Calu3 (cell line): ENCODE measurements at regions not wholly inside any gene's neighbourhood (a gene's known extent, or its start where the extent isn't known, plus 50 kb on each side); places are given as distances from the start of the nearest gene placed in this dataset.

Source experiments
- BruUV-seq: library from RNA; stranded (reverse); fragments of 400-500 nt; replicated peaks from 2 replicates; lab custom pipeline; 2021; lab: Mats Ljungman, UMichigan
- CTCF ChIA-PET: fragments of 300-600 bp; sonication (Branson Sonifier 250); formaldehyde crosslinking; loops from one replicate; lab custom pipeline; 2022; ENCODE audit warnings: antibody characterized with exemption; lab: Charles Lee
- DNase-seq: peaks from one replicate; pipeline ENCODE4 v3.0.0; 2022
- H3K27ac Mint-ChIP-seq: one replicate; pipeline ENCODE4 v1.8.0; 2022; ENCODE audit warnings: mixed read lengths; ENCODE audit not compliant: unreplicated experiment
- H3K27me3 Mint-ChIP-seq: one replicate; pipeline ENCODE4 v1.8.0; 2022; ENCODE audit warnings: mixed read lengths; ENCODE audit not compliant: unreplicated experiment
- H3K36me3 Mint-ChIP-seq: one replicate; pipeline ENCODE4 v1.8.0; 2022; ENCODE audit warnings: mild to moderate bottlenecking, moderate library complexity, mixed read lengths; ENCODE audit not compliant: insufficient read depth, unreplicated experiment
- H3K4me1 Mint-ChIP-seq: one replicate; pipeline ENCODE4 v1.8.0; 2022; ENCODE audit warnings: mild to moderate bottlenecking, low read depth, mixed read lengths; ENCODE audit not compliant: unreplicated experiment
- H3K4me3 Mint-ChIP-seq: one replicate; pipeline ENCODE4 v1.8.0; 2022; ENCODE audit warnings: mild to moderate bottlenecking, low read depth, moderate library complexity, mixed read lengths; ENCODE audit not compliant: unreplicated experiment
- H3K9me3 Mint-ChIP-seq: one replicate; pipeline ENCODE4 v1.8.0; 2022; ENCODE audit warnings: low read depth, mixed read lengths; ENCODE audit not compliant: unreplicated experiment
- CTCF ChIP-seq: fragments of 200-600 bp; IDR thresholded peaks from one replicate; pipeline ENCODE4 v1.8.0; 2022; ENCODE audit warnings: antibody characterized with exemption; ENCODE audit not compliant: unreplicated experiment
- intact Hi-C: fragments of 100-400 bp; cut with micrococcal nuclease; formaldehyde crosslinking; loops from one replicate; pipeline ENCODE4 v1.10.0; 2022; ENCODE audit not compliant: unreplicated experiment

GRCh38 chr2:215504547-215504946 is 68.7 kb upstream of the FN1 start:
- peaks cover 5% of the 10 kb centered on the region for H3K36me3 Mint-ChIP-seq
- BruUV-seq = no TSS peak
- no peak overlapping the region for H3K27ac Mint-ChIP-seq
- intact Hi-C loops = no loop called here
- H3K27me3 Mint-ChIP-seq = no peaks in the 10 kb centered on the region
- CTCF ChIA-PET = no interaction called here
- TF ChIP-seq CTCF = no peak
- H3K4me3 Mint-ChIP-seq = peak overlapping the region; percentile 3
- H3K4me1 Mint-ChIP-seq = peaks cover 26% of the 10 kb centered on the region
- no peaks in the 10 kb centered on the region for H3K9me3 Mint-ChIP-seq
- no peak for DNase-seq

GRCh38 chr2:215503381-215503780 is 67.5 kb upstream of the FN1 start:
- no peaks in the 10 kb centered on the region for H3K27me3 Mint-ChIP-seq
- no peak overlapping the region for H3K27ac Mint-ChIP-seq
- no peak for TF ChIP-seq CTCF
- H3K4me1 Mint-ChIP-seq = peaks cover 26% of the 10 kb centered on the region
- no peak for DNase-seq
- H3K36me3 Mint-ChIP-seq = peaks cover 5% of the 10 kb centered on the region
- intact Hi-C loops = no loop called here
- H3K4me3 Mint-ChIP-seq = no peak overlapping the region
- H3K9me3 Mint-ChIP-seq = peaks cover 3% of the 10 kb centered on the region
- no TSS peak for BruUV-seq
- CTCF ChIA-PET = no interaction called here

- Mint-ChIP-seq H3K36me3 (peaks cover 3% of the 10 kb centered on the region), H3K4me3 (no peak overlapping the region), H3K4me1 (peaks cover 9% of the 10 kb centered on the region), H3K27me3 (no peaks in the 10 kb centered on the region), H3K27ac (no peak overlapping the region), H3K9me3 (peaks cover 6% of the 10 kb centered on the region)
- DNase-seq = no peak
- BruUV-seq = no TSS peak
- no peak for TF ChIP-seq CTCF
- intact Hi-C loops = no loop called here
- CTCF ChIA-PET = no interaction called here
Observed at GRCh38 chr2:215500466-215500865, 64.6 kb upstream of the FN1 start.

GRCh38 chr2:215499331-215499730 is 63.5 kb upstream of the FN1 start:
- Mint-ChIP-seq H3K36me3 (no peaks in the 10 kb centered on the region), H3K4me3 (no peak overlapping the region), H3K4me1 (no peaks in the 10 kb centered on the region), H3K9me3 (peaks cover 6% of the 10 kb centered on the region), H3K27ac (no peak overlapping the region), H3K27me3 (no peaks in the 10 kb centered on the region)
- BruUV-seq = no TSS peak
- no peak for TF ChIP-seq CTCF
- CTCF ChIA-PET = no interaction called here
- intact Hi-C loops = no loop called here
- DNase-seq = no peak
